ENCODE measurements at regions not wholly inside any gene's neighbourhood (a gene's known extent, or its start where the extent isn't known, plus 50 kb on each side); places are given as distances from the start of the nearest gene placed in this dataset.

DNA sequence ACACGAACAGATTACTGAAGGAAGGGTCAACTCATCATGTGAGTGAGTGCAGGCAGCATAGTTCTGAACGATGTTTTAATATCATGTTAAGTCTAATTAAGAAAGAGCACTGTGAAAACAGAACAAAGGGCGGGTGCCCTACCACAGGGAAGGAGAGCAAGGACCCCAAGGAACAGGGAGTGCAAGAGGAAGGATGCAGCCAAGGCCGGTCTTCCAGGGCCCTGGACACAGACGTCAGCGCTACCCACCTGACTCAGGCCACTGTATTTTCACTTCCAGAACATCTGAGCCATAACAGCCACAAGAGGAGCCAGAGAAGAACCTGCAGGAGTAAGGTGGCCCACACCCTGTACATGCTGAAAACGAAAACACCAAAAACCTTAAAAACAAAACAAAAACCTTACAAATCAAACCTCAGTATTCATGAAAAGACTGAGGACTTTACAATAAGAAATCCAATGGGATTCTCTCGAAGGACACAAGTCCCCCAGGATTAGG lies 506.1 kb upstream of the AKR1E2 start:
- TF ChIP-seq RAD21 (IDR thresholded peaks at IDR 0.05; ENCODE audit: low read depth) = no peak
- no peak for TF ChIP-seq EP300 (IDR thresholded peaks at IDR 0.05; ENCODE audit: borderline replicate concordance)
- no peak for TF ChIP-seq FOXM1 (IDR thresholded peaks at IDR 0.05; ENCODE audit: borderline replicate concordance, low read depth)
- TF ChIP-seq EGR1 (IDR thresholded peaks at IDR 0.05) = no peak
- no peak for TF ChIP-seq YY1 (IDR thresholded peaks at IDR 0.05; ENCODE audit: low read depth)
- no peak for TF ChIP-seq NFIC (IDR thresholded peaks at IDR 0.05)
- TF ChIP-seq, protein P1, sequence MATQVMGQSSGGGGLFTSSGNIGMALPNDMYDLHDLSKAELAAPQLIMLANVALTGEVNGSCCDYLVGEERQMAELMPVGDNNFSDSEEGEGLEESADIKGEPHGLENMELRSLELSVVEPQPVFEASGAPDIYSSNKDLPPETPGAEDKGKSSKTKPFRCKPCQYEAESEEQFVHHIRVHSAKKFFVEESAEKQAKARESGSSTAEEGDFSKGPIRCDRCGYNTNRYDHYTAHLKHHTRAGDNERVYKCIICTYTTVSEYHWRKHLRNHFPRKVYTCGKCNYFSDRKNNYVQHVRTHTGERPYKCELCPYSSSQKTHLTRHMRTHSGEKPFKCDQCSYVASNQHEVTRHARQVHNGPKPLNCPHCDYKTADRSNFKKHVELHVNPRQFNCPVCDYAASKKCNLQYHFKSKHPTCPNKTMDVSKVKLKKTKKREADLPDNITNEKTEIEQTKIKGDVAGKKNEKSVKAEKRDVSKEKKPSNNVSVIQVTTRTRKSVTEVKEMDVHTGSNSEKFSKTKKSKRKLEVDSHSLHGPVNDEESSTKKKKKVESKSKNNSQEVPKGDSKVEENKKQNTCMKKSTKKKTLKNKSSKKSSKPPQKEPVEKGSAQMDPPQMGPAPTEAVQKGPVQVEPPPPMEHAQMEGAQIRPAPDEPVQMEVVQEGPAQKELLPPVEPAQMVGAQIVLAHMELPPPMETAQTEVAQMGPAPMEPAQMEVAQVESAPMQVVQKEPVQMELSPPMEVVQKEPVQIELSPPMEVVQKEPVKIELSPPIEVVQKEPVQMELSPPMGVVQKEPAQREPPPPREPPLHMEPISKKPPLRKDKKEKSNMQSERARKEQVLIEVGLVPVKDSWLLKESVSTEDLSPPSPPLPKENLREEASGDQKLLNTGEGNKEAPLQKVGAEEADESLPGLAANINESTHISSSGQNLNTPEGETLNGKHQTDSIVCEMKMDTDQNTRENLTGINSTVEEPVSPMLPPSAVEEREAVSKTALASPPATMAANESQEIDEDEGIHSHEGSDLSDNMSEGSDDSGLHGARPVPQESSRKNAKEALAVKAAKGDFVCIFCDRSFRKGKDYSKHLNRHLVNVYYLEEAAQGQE (IDR thresholded peaks at IDR 0.05; ENCODE audit: low read depth) = no peak
- TF ChIP-seq CREB1 (IDR thresholded peaks at IDR 0.05; ENCODE audit: low read depth) = no peak
- TF ChIP-seq, protein P2, sequence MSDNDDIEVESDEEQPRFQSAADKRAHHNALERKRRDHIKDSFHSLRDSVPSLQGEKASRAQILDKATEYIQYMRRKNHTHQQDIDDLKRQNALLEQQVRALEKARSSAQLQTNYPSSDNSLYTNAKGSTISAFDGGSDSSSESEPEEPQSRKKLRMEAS (IDR thresholded peaks at IDR 0.05) = no peak
- TF ChIP-seq TEAD4 (IDR thresholded peaks at IDR 0.05) = no peak
- no peak for TF ChIP-seq ZBTB7A (IDR thresholded peaks at IDR 0.05; ENCODE audit: low read depth)
- TF ChIP-seq TCF12 (IDR thresholded peaks at IDR 0.05; ENCODE audit: low read depth) = no peak
- TF ChIP-seq TAF1 (IDR thresholded peaks at IDR 0.05; ENCODE audit: low read depth) = no peak

All from Ishikawa (cell line).